Vagina (tissue), 2 donors: ENCODE measurements at regions not wholly inside any gene's neighbourhood (a gene's known extent, or its start where the extent isn't known, plus 50 kb on each side); places are given as distances from the start of the nearest gene placed in this dataset.

Source experiments
- DNase-seq, 2 donors: peaks; one replicate each; pipeline ENCODE4 v3.0.0-alpha.2; 2017; ENCODE audit errors: extremely low spot score in 2 of 2
- H3K27ac ChIP-seq: fragments of 200-600 bp; sonication (generic); one replicate; pipeline ENCODE4 v1.5.1; 2019
- H3K27me3 ChIP-seq: fragments of 200-600 bp; sonication (generic); one replicate; pipeline ENCODE4 v1.5.1; 2019
- H3K36me3 ChIP-seq, 2 donors: fragments of 200-600 bp; sonication (generic); one replicate each; pipeline ENCODE4 v1.5.1; 2017 to 2019
- H3K4me1 ChIP-seq: fragments of 200-600 bp; sonication (generic); one replicate; pipeline ENCODE4 v1.5.1; 2019
- H3K4me3 ChIP-seq, 2 donors: fragments of 200-600 bp; sonication (generic); 1 replicate in 1 of 2; 2 replicates in 1 of 2; pipeline ENCODE4 v1.5.1; 2016 to 2019
- H3K9me3 ChIP-seq: fragments of 200-600 bp; sonication (generic); one replicate; pipeline ENCODE4 v1.5.1; 2019
- CTCF ChIP-seq, 3 experiments: fragments of 450-650 bp in 2 of 3; fragments of 200-600 bp in 1 of 3; sonication (generic) in 1 of 3; IDR thresholded peaks; one replicate each; pipeline ENCODE4 v1.5.1; 2017 to 2019; ENCODE audit warnings: antibody characterized with exemption in 3 of 3, mild to moderate bottlenecking in 2 of 3, moderate library complexity in 2 of 3
- POLR2A ChIP-seq, 2 donors: fragments of 450-650 bp; IDR thresholded peaks; one replicate each; pipeline ENCODE4 v1.6.1; 2017; ENCODE audit warnings: antibody characterized with exemption in 2 of 2, mild to moderate bottlenecking in 2 of 2, moderate library complexity in 2 of 2
- POLR2AphosphoS5 ChIP-seq, 2 donors: sonication (generic); formaldehyde crosslinking; IDR thresholded peaks; one replicate each; pipeline ENCODE4 v1.9.0; 2017; ENCODE audit warnings: antibody characterized with exemption in 2 of 2, mild to moderate bottlenecking in 2 of 2, low read depth in 1 of 2; ENCODE audit not compliant: insufficient read depth in 1 of 2
- intact Hi-C: fragments of 100-400 bp; cut with DNase I; formaldehyde crosslinking; loops from one replicate; pipeline ENCODE4 v1.15.1; 2023

- H3K4me3 ChIP-seq, result no peak overlapping the region
- no peaks in the 10 kb centered on the region for H3K27me3 ChIP-seq
- H3K9me3 ChIP-seq, result no peaks in the 10 kb centered on the region
- H3K36me3 ChIP-seq, result no peaks in the 10 kb centered on the region
- intact Hi-C loops, result no loop called here
- DNase-seq, result no peak
- no peaks in the 10 kb centered on the region for H3K4me1 ChIP-seq
- H3K27ac ChIP-seq, result no peak overlapping the region
- TF ChIP-seq CTCF (IDR thresholded peaks at IDR 0.05) (no peak), POLR2A (IDR thresholded peaks at IDR 0.05) (no peak), POLR2AphosphoS5 (IDR thresholded peaks at IDR 0.05; ENCODE audit: insufficient read depth in 1 of 2, low read depth in 1 of 2) (no peak)
Measured at GRCh38 chr22:23391022-23391421, 189.1 kb downstream of the IGLL1 start.

DNA sequence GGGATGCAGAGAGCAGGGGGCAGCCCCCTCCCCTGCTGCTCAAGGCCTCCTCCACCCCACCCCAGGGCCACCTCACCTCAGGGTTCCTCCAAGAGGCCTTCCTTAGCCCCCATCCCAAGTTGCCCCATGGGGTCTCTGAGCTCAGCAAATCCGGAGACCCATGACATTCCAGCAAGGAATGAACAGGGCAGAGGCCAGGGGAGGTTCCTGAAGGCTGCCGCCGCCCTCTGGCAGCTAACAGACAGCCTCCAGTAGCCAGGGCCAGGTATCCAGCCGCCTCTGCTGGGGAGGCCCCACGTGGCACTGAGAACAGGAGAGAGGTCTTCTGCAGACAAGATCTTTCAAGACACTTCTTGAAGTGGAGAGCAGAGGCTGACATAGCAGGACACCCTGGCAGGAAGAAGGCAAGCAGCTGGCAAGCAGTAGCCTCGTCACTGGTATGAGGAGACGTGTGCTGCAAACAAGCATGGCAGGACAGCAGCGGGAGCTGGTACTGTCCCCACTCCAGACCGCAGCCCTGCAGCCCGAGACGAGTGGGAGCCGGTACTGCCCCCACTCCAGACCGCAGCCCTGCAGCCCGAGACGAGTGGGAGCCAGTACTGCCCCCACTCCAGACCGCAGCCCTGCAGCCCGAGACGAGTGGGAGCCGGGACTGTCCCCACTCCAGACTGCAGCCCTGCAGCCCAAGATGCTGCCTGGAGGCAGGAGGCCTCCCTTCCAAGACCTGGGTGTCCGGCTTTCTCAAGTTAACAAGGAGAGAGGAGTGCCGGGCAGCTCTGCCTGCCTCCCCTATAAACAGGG, 190.6 kb downstream of the IGLL1 start:
- Histone ChIP-seq H3K4me3 (no peak overlapping the region), H3K27me3 (no peaks in the 10 kb centered on the region), H3K4me1 (no peaks in the 10 kb centered on the region), H3K36me3 (no peaks in the 10 kb centered on the region), H3K9me3 (no peaks in the 10 kb centered on the region), H3K27ac (no peak overlapping the region)
- intact Hi-C loops, result loop anchor here (10.0 kb wide), 1 partner anchor 85 kb away; no protein-coding TSS in a partner anchor
- no peak for DNase-seq
- no peak for TF ChIP-seq CTCF (IDR thresholded peaks at IDR 0.05)
- TF ChIP-seq POLR2A (IDR thresholded peaks at IDR 0.05), result no peak
- TF ChIP-seq POLR2AphosphoS5 (IDR thresholded peaks at IDR 0.05; ENCODE audit: insufficient read depth in 1 of 2, low read depth in 1 of 2), result no peak

GRCh38 chr22:23388517-23388890, 191.6 kb downstream of the IGLL1 start:
- intact Hi-C loops, result loop anchor here (10.0 kb wide), 1 partner anchor 84 kb away; no protein-coding TSS in a partner anchor
- H3K27ac ChIP-seq, result no peak overlapping the region
- H3K27me3 ChIP-seq, result no peaks in the 10 kb centered on the region
- TF ChIP-seq POLR2AphosphoS5 (IDR thresholded peaks at IDR 0.05; ENCODE audit: insufficient read depth in 1 of 2, low read depth in 1 of 2) (no peak), POLR2A (IDR thresholded peaks at IDR 0.05) (no peak), CTCF (IDR thresholded peaks at IDR 0.05) (no peak)
- H3K4me3 ChIP-seq, result no peak overlapping the region
- H3K9me3 ChIP-seq, result no peaks in the 10 kb centered on the region
- no peaks in the 10 kb centered on the region for H3K36me3 ChIP-seq
- H3K4me1 ChIP-seq, result no peaks in the 10 kb centered on the region
- no peak for DNase-seq

DNA sequence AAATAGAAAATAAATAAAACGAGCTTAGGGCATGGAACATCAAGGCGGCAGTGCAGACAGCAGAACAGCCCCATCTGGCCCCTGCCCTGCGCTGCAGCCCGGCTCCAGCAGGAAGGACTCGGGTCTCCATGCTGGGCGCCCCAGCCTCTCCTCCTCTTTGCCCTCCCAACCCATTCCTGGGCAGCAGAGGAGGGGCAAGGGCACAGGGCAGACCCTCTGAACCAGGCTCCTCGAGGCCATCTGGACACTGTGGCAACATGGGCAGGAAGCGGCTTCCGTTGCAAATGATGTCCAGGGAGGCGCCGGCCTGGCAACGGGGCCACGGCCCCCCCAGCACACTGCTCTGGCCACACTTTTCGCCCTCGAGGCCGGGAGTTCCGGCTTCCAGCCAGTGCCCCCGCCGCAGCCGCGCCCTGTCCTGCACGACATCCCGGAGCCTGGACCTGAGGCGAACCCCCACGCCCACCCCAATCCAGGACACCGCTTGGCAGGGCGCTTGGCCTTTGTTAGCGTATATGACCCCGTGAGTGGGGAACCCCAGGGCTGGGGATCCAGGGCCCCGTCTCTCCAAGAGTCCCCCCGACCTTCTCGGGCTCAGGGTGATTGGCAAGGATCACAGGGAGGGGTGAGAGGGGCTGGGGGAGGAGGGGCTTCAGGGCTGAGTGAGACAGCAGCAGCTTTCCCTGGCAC, 192.1 kb downstream of the IGLL1 start:
- intact Hi-C loops, result loop anchor here (10.0 kb wide), 1 partner anchor 83 kb away; no protein-coding TSS in a partner anchor
- no peak overlapping the region for H3K4me3 ChIP-seq
- H3K27ac ChIP-seq, result no peak overlapping the region
- H3K27me3 ChIP-seq, result no peaks in the 10 kb centered on the region
- H3K9me3 ChIP-seq, result no peaks in the 10 kb centered on the region
- TF ChIP-seq POLR2AphosphoS5 (IDR thresholded peaks at IDR 0.05; ENCODE audit: insufficient read depth in 1 of 2, low read depth in 1 of 2), result no peak
- TF ChIP-seq CTCF (IDR thresholded peaks at IDR 0.05), result no peak
- no peak for TF ChIP-seq POLR2A (IDR thresholded peaks at IDR 0.05)
- no peaks in the 10 kb centered on the region for H3K36me3 ChIP-seq
- DNase-seq, result no peak
- H3K4me1 ChIP-seq, result no peaks in the 10 kb centered on the region
